Mesendoderm (in vitro differentiated cells): ENCODE measurements at regions not wholly inside any gene's neighbourhood (a gene's known extent, or its start where the extent isn't known, plus 50 kb on each side); places are given as distances from the start of the nearest gene placed in this dataset.

Experiments
- DNase-seq: peaks from one replicate; pipeline ENCODE4 v3.0.0; 2013
- H2AK5ac ChIP-seq: 2 replicates; pipeline ENCODE4 v1.6.1; 2013; ENCODE audit warnings: low read length, inconsistent platforms
- H2BK120ac ChIP-seq: 2 replicates; pipeline ENCODE4 v1.6.1; 2013; ENCODE audit warnings: low read depth, mild to moderate bottlenecking, low read length, moderate library complexity, mixed read lengths
- H2BK15ac ChIP-seq: replicated peaks from 2 replicates; pipeline ENCODE4 v1.6.1; 2013; ENCODE audit warnings: low read depth, mild to moderate bottlenecking, moderate library complexity
- H2BK5ac ChIP-seq: 2 replicates; pipeline ENCODE4 v1.6.1; 2013; ENCODE audit warnings: low read length, inconsistent platforms
- H3K18ac ChIP-seq: 2 replicates; pipeline ENCODE4 v1.6.1; 2013; ENCODE audit warnings: mild to moderate bottlenecking, low read length, mixed read lengths
- H3K23ac ChIP-seq: one replicate; pipeline ENCODE4 v1.6.1; 2013; ENCODE audit warnings: low read length
- H3K27ac ChIP-seq: 2 replicates; pipeline ENCODE4 v1.5.1; 2013; ENCODE audit warnings: low read depth, mild to moderate bottlenecking, inconsistent platforms, low read length, moderate library complexity
- H3K27me3 ChIP-seq: 2 replicates; pipeline ENCODE4 v1.6.1; 2013; ENCODE audit warnings: low read length, control low read depth, mild to moderate bottlenecking, inconsistent platforms; ENCODE audit not compliant: insufficient read depth, poor library complexity
- H3K36me3 ChIP-seq: 2 replicates; pipeline ENCODE4 v1.6.1; 2013; ENCODE audit warnings: low read length, inconsistent platforms; ENCODE audit not compliant: control insufficient read depth, insufficient read depth
- H3K4ac ChIP-seq: one replicate; pipeline ENCODE4 v1.6.1; 2013; ENCODE audit warnings: low read depth, mild to moderate bottlenecking, low read length, moderate library complexity
- H3K4me1 ChIP-seq: 2 replicates; pipeline ENCODE4 v1.6.1; 2013; ENCODE audit warnings: low read depth, low read length, inconsistent platforms; ENCODE audit not compliant: control insufficient read depth
- H3K4me2 ChIP-seq: 2 replicates; pipeline ENCODE4 v1.6.1; 2013; ENCODE audit warnings: low read length
- H3K4me3 ChIP-seq: 2 replicates; pipeline ENCODE4 v1.5.1; 2013; ENCODE audit warnings: mild to moderate bottlenecking, low read length
- H3K56ac ChIP-seq: one replicate; pipeline ENCODE4 v1.6.1; 2013; ENCODE audit warnings: low read length
- H3K79me1 ChIP-seq: 2 replicates; pipeline ENCODE4 v1.6.1; 2013; ENCODE audit warnings: low read length, inconsistent platforms
- H3K79me2 ChIP-seq: 2 replicates; pipeline ENCODE4 v1.6.1; 2013; ENCODE audit warnings: mild to moderate bottlenecking, low read length; ENCODE audit not compliant: control insufficient read depth, insufficient read depth
- H3K9ac ChIP-seq: 2 replicates; pipeline ENCODE4 v1.6.1; 2013; ENCODE audit warnings: low read length, inconsistent platforms
- H4K5ac ChIP-seq: one replicate; pipeline ENCODE4 v1.6.1; 2013; ENCODE audit warnings: low read length
- H4K8ac ChIP-seq: one replicate; pipeline ENCODE4 v1.6.1; 2013; ENCODE audit warnings: low read depth, mild to moderate bottlenecking, control low read depth, low read length, moderate library complexity
- WGBS: extraction: QIAGEN DNeasy Blood & Tissue Kit; methylation state at CpG from one replicate; pipeline ENCODE4 v1.1.7; 2013; ENCODE audit warnings: low lambda C conversion rate, missing lambda C conversion rate; ENCODE audit not compliant: insufficient coverage; ENCODE audit errors: extremely low coverage; 5-methylcytosine and 5-hydroxymethylcytosine counted together

- no CpG with 5 or more reads among the region's 1 CpG for WGBS
Observed at GRCh38 chr7:15998617-15999016, 312.1 kb upstream of the MEOX2 start.

GRCh38 chr7:15995027-15995426 lies 308.5 kb upstream of the MEOX2 start:
- Histone ChIP-seq H2BK15ac (no peak overlapping the region), H3K4ac (no peak overlapping the region), H3K4me1 (no peaks in the 10 kb centered on the region), H3K4me3 (no peak overlapping the region), H4K5ac (no peak overlapping the region), H3K79me2 (no peaks in the 10 kb centered on the region), H3K36me3 (no peaks in the 10 kb centered on the region), H2AK5ac (no peak overlapping the region), H2BK5ac (no peak overlapping the region), H3K4me2 (no peak overlapping the region), H3K56ac (no peak overlapping the region), H3K27me3 (no peaks in the 10 kb centered on the region), H3K9ac (no peak overlapping the region), H3K18ac (no peak overlapping the region), H3K27ac (no peak overlapping the region), H3K79me1 (no peaks in the 10 kb centered on the region), H4K8ac (no peak overlapping the region), H3K23ac (no peak overlapping the region), H2BK120ac (no peak overlapping the region)
- WGBS: no CpG with 5 or more reads among the region's 1 CpG
- DNase-seq: no peak

More at GRCh38 chr7:15998617-15999016, 312.1 kb upstream of the MEOX2 start:
- H3K36me3 ChIP-seq: no peaks in the 10 kb centered on the region
- no peak overlapping the region for H3K27ac ChIP-seq
- H3K9ac ChIP-seq: no peak overlapping the region
- H3K23ac ChIP-seq: no peak overlapping the region
- no peak overlapping the region for H3K56ac ChIP-seq
- H2BK15ac ChIP-seq: no peak overlapping the region
- no peaks in the 10 kb centered on the region for H3K27me3 ChIP-seq
- no peak overlapping the region for H3K18ac ChIP-seq
- H2AK5ac ChIP-seq: no peak overlapping the region
- H3K4ac ChIP-seq: no peak overlapping the region
- H4K8ac ChIP-seq: no peak overlapping the region
- no peaks in the 10 kb centered on the region for H3K4me1 ChIP-seq
- H2BK120ac ChIP-seq: no peak overlapping the region
- no peak for DNase-seq
- H3K79me2 ChIP-seq: no peaks in the 10 kb centered on the region
- no peaks in the 10 kb centered on the region for H3K79me1 ChIP-seq
- H3K4me3 ChIP-seq: no peak overlapping the region
- no peak overlapping the region for H4K5ac ChIP-seq
- no peak overlapping the region for H3K4me2 ChIP-seq
- no peak overlapping the region for H2BK5ac ChIP-seq

GRCh38 chr7:15989194-15989593 lies 302.7 kb upstream of the MEOX2 start:
- H4K8ac ChIP-seq: no peak overlapping the region
- no peak overlapping the region for H3K4me2 ChIP-seq
- no peaks in the 10 kb centered on the region for H3K27me3 ChIP-seq
- no peak for DNase-seq
- no peak overlapping the region for H2AK5ac ChIP-seq
- no peak overlapping the region for H2BK15ac ChIP-seq
- no peak overlapping the region for H3K18ac ChIP-seq
- no peak overlapping the region for H3K56ac ChIP-seq
- no peak overlapping the region for H2BK120ac ChIP-seq
- 100% methylated on average over 1 of the region's 5 CpGs for WGBS
- H3K27ac ChIP-seq: no peak overlapping the region
- no peaks in the 10 kb centered on the region for H3K4me1 ChIP-seq
- no peaks in the 10 kb centered on the region for H3K79me1 ChIP-seq
- no peaks in the 10 kb centered on the region for H3K79me2 ChIP-seq
- H3K4ac ChIP-seq: no peak overlapping the region
- H4K5ac ChIP-seq: no peak overlapping the region
- H3K4me3 ChIP-seq: no peak overlapping the region
- H3K9ac ChIP-seq: no peak overlapping the region
- H3K23ac ChIP-seq: no peak overlapping the region
- no peaks in the 10 kb centered on the region for H3K36me3 ChIP-seq
- no peak overlapping the region for H2BK5ac ChIP-seq

GRCh38 chr7:15985587-15986384 lies 299.3 kb upstream of the MEOX2 start:
- Histone ChIP-seq H3K36me3 (no peaks in the 10 kb centered on the region), H3K27ac (no peak overlapping the region), H2AK5ac (no peak overlapping the region), H3K56ac (no peak overlapping the region), H3K4me2 (no peak overlapping the region), H3K79me1 (no peaks in the 10 kb centered on the region), H3K23ac (no peak overlapping the region), H4K5ac (no peak overlapping the region), H4K8ac (no peak overlapping the region), H3K4me1 (no peaks in the 10 kb centered on the region), H3K79me2 (no peaks in the 10 kb centered on the region), H3K4me3 (no peak overlapping the region), H2BK15ac (no peak overlapping the region), H3K27me3 (no peaks in the 10 kb centered on the region), H3K4ac (no peak overlapping the region), H2BK5ac (no peak overlapping the region), H3K9ac (no peak overlapping the region), H3K18ac (no peak overlapping the region), H2BK120ac (no peak overlapping the region)
- WGBS: no CpG with 5 or more reads among the region's 2 CpGs
- DNase-seq: no peak

GRCh38 chr7:15977663-15978062 lies 291.2 kb upstream of the MEOX2 start:
- H3K79me1 ChIP-seq: no peaks in the 10 kb centered on the region
- H3K79me2 ChIP-seq: no peaks in the 10 kb centered on the region

GRCh38 chr7:15972862-15973275 lies 286.4 kb upstream of the MEOX2 start:
- WGBS: no CpG with 5 or more reads among the region's 3 CpGs
- Histone ChIP-seq H2AK5ac (no peak overlapping the region), H3K4ac (no peak overlapping the region), H3K56ac (no peak overlapping the region), H3K23ac (no peak overlapping the region), H3K79me1 (no peaks in the 10 kb centered on the region), H3K9ac (no peak overlapping the region), H2BK120ac (no peak overlapping the region), H3K27me3 (no peaks in the 10 kb centered on the region), H3K4me3 (no peak overlapping the region), H3K4me1 (no peaks in the 10 kb centered on the region), H4K8ac (no peak overlapping the region), H3K36me3 (no peaks in the 10 kb centered on the region), H3K18ac (no peak overlapping the region), H2BK5ac (no peak overlapping the region), H2BK15ac (no peak overlapping the region), H3K79me2 (no peaks in the 10 kb centered on the region), H4K5ac (no peak overlapping the region), H3K27ac (no peak overlapping the region), H3K4me2 (no peak overlapping the region)
- DNase-seq: no peak

More at GRCh38 chr7:15977663-15978062, 291.2 kb upstream of the MEOX2 start:
- H3K27ac ChIP-seq: no peak overlapping the region
- no peak overlapping the region for H2BK5ac ChIP-seq
- H3K36me3 ChIP-seq: no peaks in the 10 kb centered on the region
- H3K9ac ChIP-seq: no peak overlapping the region
- H3K4ac ChIP-seq: no peak overlapping the region
- H3K27me3 ChIP-seq: no peaks in the 10 kb centered on the region
- no peak for DNase-seq
- no peak overlapping the region for H3K18ac ChIP-seq
- no peak overlapping the region for H2AK5ac ChIP-seq
- H3K4me1 ChIP-seq: no peaks in the 10 kb centered on the region
- no peak overlapping the region for H3K4me2 ChIP-seq
- no peak overlapping the region for H4K5ac ChIP-seq
- WGBS: no CpG with 5 or more reads among the region's 3 CpGs
- H3K23ac ChIP-seq: no peak overlapping the region
- H4K8ac ChIP-seq: no peak overlapping the region
- no peak overlapping the region for H2BK15ac ChIP-seq
- no peak overlapping the region for H3K4me3 ChIP-seq
- H3K56ac ChIP-seq: no peak overlapping the region
- no peak overlapping the region for H2BK120ac ChIP-seq
